ENCODE measurements at regions not wholly inside any gene's neighbourhood (a gene's known extent, or its start where the extent isn't known, plus 50 kb on each side); places are given as distances from the start of the nearest gene placed in this dataset.

GRCh38 chr1:70871790-70872189 is 175.8 kb downstream of the PTGER3 start:
- no peak overlapping the region for H3K4me3 ChIP-seq (ENCODE audit: low read depth, low read length)
- TF ChIP-seq CTCF (IDR thresholded peaks at IDR 0.05; ENCODE audit: borderline replicate concordance, insufficient read depth, low read depth, low read length) = no peak

GRCh38 chr1:70874063-70874462 is 173.6 kb downstream of the PTGER3 start:
- no peak for TF ChIP-seq CTCF (IDR thresholded peaks at IDR 0.05; ENCODE audit: borderline replicate concordance, insufficient read depth, low read depth, low read length)
- H3K4me3 ChIP-seq (ENCODE audit: low read depth, low read length) = no peak overlapping the region

GRCh38 chr1:70874818-70875217 is 172.8 kb downstream of the PTGER3 start:
- no peak overlapping the region for H3K4me3 ChIP-seq (ENCODE audit: low read depth, low read length)
- TF ChIP-seq CTCF (IDR thresholded peaks at IDR 0.05; ENCODE audit: borderline replicate concordance, insufficient read depth, low read depth, low read length) = no peak

- TF ChIP-seq CTCF (IDR thresholded peaks at IDR 0.05; ENCODE audit: borderline replicate concordance, insufficient read depth, low read depth, low read length) = no peak
These were observed 170.3 kb downstream of the PTGER3 start for GRCh38 chr1:70877343-70877742.

GRCh38 chr1:70887936-70888335 is 159.7 kb downstream of the PTGER3 start:
- TF ChIP-seq CTCF (IDR thresholded peaks at IDR 0.05; ENCODE audit: borderline replicate concordance, insufficient read depth, low read depth, low read length) = no peak
- H3K4me3 ChIP-seq (ENCODE audit: low read depth, low read length) = no peak overlapping the region

More at GRCh38 chr1:70877343-70877742, 170.3 kb downstream of the PTGER3 start:
- H3K4me3 ChIP-seq (ENCODE audit: low read depth, low read length) = no peak overlapping the region

- H3K4me3 ChIP-seq (ENCODE audit: low read depth, low read length) = no peak overlapping the region
- TF ChIP-seq CTCF (IDR thresholded peaks at IDR 0.05; ENCODE audit: borderline replicate concordance, insufficient read depth, low read depth, low read length) = no peak
These were observed 158.9 kb downstream of the PTGER3 start for GRCh38 chr1:70888722-70889121.

- no peak for TF ChIP-seq CTCF (IDR thresholded peaks at IDR 0.05; ENCODE audit: borderline replicate concordance, insufficient read depth, low read depth, low read length)
- H3K4me3 ChIP-seq (ENCODE audit: low read depth, low read length) = no peak overlapping the region
These were observed 157.2 kb downstream of the PTGER3 start for GRCh38 chr1:70890408-70890807.

All from GM12875 (cell line).